Activated CD4-positive, alpha-beta T cell treated with anti-CD3 and anti-CD28 coated beads for 1 hour (primary cell): ENCODE measurements at regions not wholly inside any gene's neighbourhood (a gene's known extent, or its start where the extent isn't known, plus 50 kb on each side); places are given as distances from the start of the nearest gene placed in this dataset.
"Not testable (repeated sequence)": the region's sequence is repeated elsewhere in the genome, so short reads cannot be mapped to it uniquely, and the experiment has no call there.

ENCODE experiments used
- DNase-seq: peaks from one replicate; pipeline ENCODE4 v3.0.0-alpha.2; 2020

DNA sequence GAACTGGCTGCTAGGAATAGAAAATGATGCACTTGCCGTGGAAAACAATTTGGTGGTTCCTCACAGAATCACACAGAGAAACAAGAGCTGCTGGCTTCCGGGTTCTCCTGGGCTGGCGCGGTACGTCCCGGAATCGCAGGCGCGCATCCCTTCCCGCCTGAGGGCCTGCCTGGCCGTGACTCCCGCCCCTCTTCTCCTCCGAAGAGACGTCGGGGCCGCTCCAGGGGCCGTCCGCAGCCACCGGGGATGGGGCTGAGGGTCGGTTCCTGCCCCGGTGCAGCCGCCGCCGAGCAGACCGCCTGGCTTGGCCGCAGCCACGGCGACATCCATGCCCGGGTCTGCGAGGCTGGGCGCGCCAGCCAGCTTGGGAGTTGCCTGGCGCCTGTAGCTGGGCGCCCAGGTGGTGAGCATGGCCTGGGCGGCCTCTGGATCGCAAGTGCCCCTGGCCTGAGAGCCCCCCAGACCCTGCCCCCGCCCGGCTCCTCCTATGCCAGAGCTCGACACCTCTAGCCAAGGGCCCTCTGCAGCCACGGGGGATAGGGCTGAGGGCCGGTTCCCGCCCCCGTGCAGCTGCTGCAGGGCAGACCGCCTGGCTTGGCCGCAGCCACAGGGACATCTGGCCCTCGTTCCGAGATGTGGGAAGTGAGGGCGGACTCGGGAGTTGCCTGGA, 83.9 kb upstream of the ZNG1F start:
- DNase-seq: not testable (repeated sequence)

DNA sequence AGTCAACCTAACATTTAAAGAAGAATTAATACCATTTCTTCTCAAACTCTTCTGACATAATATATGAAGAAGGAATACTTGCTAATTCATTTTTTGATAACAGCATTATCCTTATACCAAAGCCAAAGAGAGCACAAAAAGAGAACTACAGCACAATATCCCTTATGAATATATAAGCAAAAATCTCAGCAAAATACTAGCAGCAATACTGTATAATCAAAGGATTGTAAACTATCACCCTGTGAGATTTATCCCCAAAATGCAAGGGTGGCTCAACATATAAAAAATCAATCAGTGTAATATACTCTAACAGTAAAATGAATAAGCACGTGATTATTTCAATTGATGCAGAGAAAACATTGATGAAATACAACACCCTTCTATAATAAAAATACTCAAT, 81.9 kb upstream of the ZNG1F start:
- DNase-seq: not testable (repeated sequence)

DNA sequence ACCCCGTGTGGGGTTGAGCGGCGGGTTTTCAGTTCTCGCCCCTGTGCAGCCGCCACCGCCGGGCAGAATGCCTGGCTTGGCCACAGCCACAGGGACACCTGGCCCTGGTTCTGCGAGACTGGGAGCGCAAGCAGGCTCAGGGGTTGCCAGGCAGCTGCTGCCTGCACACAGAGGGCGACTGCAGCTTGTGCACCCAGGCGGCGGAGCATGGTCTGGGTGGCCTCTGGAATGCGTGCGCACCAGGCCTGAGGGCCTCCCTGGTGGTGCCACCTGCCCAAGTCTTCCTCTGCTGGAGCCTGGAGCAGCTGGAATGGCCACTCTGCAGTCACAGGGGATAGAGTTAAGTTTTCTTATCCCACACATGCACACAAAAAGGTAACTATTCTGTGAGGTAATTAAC, 80.4 kb upstream of the ZNG1F start:
- not testable (repeated sequence) for DNase-seq

DNA sequence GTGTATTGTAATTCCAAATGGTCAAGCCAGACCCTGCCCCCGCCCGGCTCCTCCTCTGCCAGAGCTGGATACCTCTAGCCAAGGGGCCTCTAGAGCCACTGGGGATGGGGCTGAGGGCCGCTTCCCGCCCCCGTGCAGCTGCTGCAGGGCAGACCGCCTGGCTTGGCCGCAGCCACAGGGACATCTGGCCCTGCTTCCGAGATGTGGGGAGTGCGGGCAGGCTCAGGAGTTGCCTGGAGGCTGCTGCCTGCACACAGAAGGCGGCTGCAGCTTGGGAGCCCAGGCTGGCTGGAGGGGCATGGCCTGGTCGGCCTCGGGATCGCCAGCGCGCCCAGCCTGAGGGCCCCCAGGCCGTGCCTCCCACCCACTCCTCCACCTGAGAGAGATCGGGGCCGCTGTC, 79.9 kb upstream of the ZNG1F start:
- not testable (repeated sequence) for DNase-seq

DNA sequence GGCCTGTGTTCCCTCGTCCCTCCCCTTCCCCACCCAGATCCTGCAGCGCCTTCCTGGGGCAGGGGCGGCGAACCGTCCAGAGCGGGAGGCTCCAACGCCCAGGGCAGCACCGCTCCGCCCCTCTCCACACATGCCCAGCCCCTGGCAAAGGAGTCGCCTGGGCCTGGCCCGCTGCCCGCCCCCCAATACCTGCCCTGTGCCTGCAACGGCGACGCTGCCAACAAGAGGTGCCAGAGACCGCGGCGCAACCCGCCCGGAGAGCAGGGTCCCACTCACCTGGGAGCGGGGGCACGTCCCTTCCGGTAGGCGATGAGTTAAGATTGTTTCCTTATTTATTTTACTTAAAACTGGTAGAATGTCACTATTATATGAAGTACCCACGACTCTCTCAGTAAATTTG, 77.5 kb upstream of the ZNG1F start:
- not testable (repeated sequence) for DNase-seq

DNA sequence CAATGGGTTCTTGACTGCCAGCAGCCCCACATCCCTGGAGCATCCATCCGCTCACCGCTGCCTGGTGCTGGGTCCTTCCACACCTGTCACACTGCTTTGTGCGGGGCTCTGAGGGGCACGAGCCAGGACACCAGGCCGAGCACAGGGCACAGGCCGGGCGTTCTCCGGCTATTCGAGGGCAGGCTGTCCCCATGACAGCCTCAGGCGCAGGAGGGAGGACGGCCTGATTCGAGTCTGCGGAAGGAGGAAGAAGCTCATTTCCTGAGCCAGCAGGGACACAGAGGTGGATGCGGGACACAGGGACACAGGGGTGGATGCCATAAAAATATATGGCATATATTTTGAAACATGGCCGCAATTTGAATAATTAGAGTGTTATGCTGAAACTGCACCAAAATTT, 76.9 kb upstream of the ZNG1F start:
- DNase-seq: not testable (repeated sequence)

DNA sequence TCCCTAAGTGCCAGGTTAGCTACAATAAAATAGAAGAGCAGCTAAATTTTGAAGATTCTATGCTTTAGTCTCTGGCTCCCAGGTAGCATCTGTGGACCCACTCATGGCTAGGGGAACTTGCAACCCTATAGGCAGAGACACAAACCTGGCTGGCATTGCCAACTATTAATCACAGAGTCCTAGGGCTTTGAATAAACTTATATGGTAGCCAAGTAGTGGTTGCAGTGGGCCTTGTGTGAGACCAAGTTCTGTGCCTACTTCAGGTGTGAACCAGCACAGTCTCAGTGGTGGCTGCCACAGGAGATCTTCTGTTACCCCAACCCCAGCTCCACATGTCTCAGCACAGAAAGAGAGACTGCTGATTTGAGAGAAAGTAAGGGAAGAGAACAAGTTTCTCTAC, 62.9 kb upstream of the ZNG1F start:
- not testable (repeated sequence) for DNase-seq

DNA sequence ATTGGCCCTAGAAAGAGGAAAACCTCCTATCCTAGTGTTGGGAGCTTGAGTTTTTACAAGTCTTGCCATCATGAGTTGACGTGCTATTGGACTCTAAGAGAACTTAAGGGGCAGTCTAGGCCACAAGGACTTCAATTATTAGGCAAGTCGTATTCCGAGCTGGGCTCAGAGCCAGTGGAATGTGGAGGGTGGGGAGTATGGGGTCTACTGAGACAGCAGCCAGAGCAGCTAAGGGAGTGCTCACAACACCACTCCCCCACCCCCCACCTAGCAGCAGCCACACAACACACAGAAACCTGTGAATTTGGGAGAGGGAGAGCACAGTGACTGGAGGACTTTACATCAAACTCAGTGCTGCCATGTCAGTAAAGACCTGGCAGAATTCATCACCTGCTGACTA, 62.0 kb upstream of the ZNG1F start:
- not testable (repeated sequence) for DNase-seq

DNA sequence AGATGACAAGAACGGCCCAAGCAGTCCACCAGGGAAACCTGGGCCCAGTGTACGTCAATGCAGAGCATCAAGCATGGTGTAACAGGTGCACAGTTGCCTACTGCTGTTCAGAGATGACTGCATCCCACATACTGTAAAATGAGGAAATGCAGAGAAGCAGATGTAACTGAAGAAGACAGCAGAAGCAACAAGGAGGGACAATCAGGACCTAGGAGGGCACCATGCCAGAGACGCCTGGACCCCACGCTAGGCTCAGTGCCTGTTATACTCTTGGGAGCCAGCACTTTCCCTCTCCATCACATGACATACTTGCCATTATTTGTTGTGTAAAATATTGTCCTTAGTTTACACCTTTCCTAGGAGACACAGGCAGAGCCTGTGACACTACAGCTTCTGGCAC, 57.6 kb upstream of the ZNG1F start:
- DNase-seq: not testable (repeated sequence)
